NCI-H1105 treated with DMSO at 0.1 percent for 48 hours (cell line): ENCODE measurements at regions not wholly inside any gene's neighbourhood (a gene's known extent, or its start where the extent isn't known, plus 50 kb on each side); places are given as distances from the start of the nearest gene placed in this dataset.
"Not testable (repeated sequence)": the region's sequence is repeated elsewhere in the genome, so short reads cannot be mapped to it uniquely, and the experiment has no call there.

Experiments
- DNase-seq: peaks from one replicate; lab custom pipeline; 2025; lab: John Stamatoyannopoulos, UW

GRCh38 chr13:68645814-68646213, 1415.7 kb upstream of the PCDH9 start:
- no peak for DNase-seq

- no peak for DNase-seq
Measured at GRCh38 chr13:68644611-68645010, 1414.5 kb upstream of the PCDH9 start.

- no peak for DNase-seq
Measured at GRCh38 chr13:68636784-68637183, 1406.6 kb upstream of the PCDH9 start.

- DNase-seq, result no peak
Measured at GRCh38 chr13:68628994-68629393, 1398.9 kb upstream of the PCDH9 start.

- DNase-seq, result no peak
Measured at GRCh38 chr13:68627379-68627778, 1397.2 kb upstream of the PCDH9 start.

GRCh38 chr13:68616600-68617222, 1386.6 kb upstream of the PCDH9 start:
- no peak for DNase-seq

GRCh38 chr13:68609661-68610060, 1379.5 kb upstream of the PCDH9 start:
- DNase-seq, result no peak

- no peak for DNase-seq
Measured at GRCh38 chr13:68608147-68608546, 1378.0 kb upstream of the PCDH9 start.

- no peak for DNase-seq
Measured at GRCh38 chr13:68597641-68598040, 1367.5 kb upstream of the PCDH9 start.

GRCh38 chr13:68588623-68589022, 1358.5 kb upstream of the PCDH9 start:
- no peak for DNase-seq

GRCh38 chr13:68584776-68585175, 1354.6 kb upstream of the PCDH9 start:
- no peak for DNase-seq

- no peak for DNase-seq
Measured at GRCh38 chr13:68574053-68574452, 1343.9 kb upstream of the PCDH9 start.

GRCh38 chr13:68551701-68552522, 1321.8 kb upstream of the PCDH9 start:
- DNase-seq, result no peak

- no peak for DNase-seq
Measured at GRCh38 chr13:68550330-68550729, 1320.2 kb upstream of the PCDH9 start.

- no peak for DNase-seq
Measured at GRCh38 chr13:68540244-68540643, 1310.1 kb upstream of the PCDH9 start.

GRCh38 chr13:68535329-68535728, 1305.2 kb upstream of the PCDH9 start:
- no peak for DNase-seq

- DNase-seq, result not testable (repeated sequence)
Measured at GRCh38 chr13:68527167-68527566, 1297.0 kb upstream of the PCDH9 start.

- no peak for DNase-seq
Measured at GRCh38 chr13:68523838-68524424, 1293.8 kb upstream of the PCDH9 start.

- no peak for DNase-seq
Measured at GRCh38 chr13:68522184-68522583, 1292.0 kb upstream of the PCDH9 start.

- no peak for DNase-seq
Measured at GRCh38 chr13:68509734-68510621, 1279.8 kb upstream of the PCDH9 start.

GRCh38 chr13:68506888-68507551, 1276.9 kb upstream of the PCDH9 start:
- DNase-seq, result no peak

- no peak for DNase-seq
Measured at GRCh38 chr13:68490594-68490993, 1260.5 kb upstream of the PCDH9 start.
